K562 (cell line): ENCODE measurements at regions not wholly inside any gene's neighbourhood (a gene's known extent, or its start where the extent isn't known, plus 50 kb on each side); places are given as distances from the start of the nearest gene placed in this dataset.

Experiments used
- CTCF ChIP-seq, 3 experiments: IDR thresholded peaks in 2 of 3; conservative IDR thresholded peaks in 1 of 3; 2 replicates each; pipeline ENCODE4 v1.5.1; 2011 to 2012; ENCODE audit warnings: low read length in 3 of 3, mild to moderate bottlenecking in 3 of 3, control low read depth in 2 of 3, improper control_type of control experiment in 1 of 3, inconsistent platforms in 1 of 3, low read depth in 1 of 3, mixed read lengths in 1 of 3, moderate library complexity in 1 of 3; ENCODE audit not compliant: insufficient read depth in 2 of 3
- ERF ChIP-seq: fragments of 450-650 bp; formaldehyde crosslinking; IDR thresholded peaks from 2 replicates; pipeline ENCODE4 v1.4.0; 2020; ENCODE audit warnings: mild to moderate bottlenecking, mixed read lengths
- FOXA3 ChIP-seq, 2 experiments: fragments of 450-650 bp in 1 of 2; sonication (generic) in 1 of 2; formaldehyde crosslinking; IDR thresholded peaks in 1 of 2; conservative IDR thresholded peaks in 1 of 2; 2 replicates each; pipeline versions ENCODE4 v1.4.0 to v1.8.0; 2020 to 2022; ENCODE audit warnings: mild to moderate bottlenecking in 2 of 2, missing genetic modification reagents in 1 of 2
- KLF10 ChIP-seq: fragments of 250-450 bp; sonication (Bioruptor Pico); IDR thresholded peaks from 2 replicates; pipeline ENCODE4 v1.6.1; 2021; ENCODE audit warnings: matching md5 sums
- POU5F1 ChIP-seq: fragments of 150-350 bp; IDR thresholded peaks from 2 replicates; pipeline ENCODE4 v1.6.1; 2014; ENCODE audit warnings: borderline replicate concordance, low read length, low read depth, mild to moderate bottlenecking; ENCODE audit not compliant: partially characterized antibody
- RCOR1 ChIP-seq, 2 experiments: IDR thresholded peaks; 2 replicates each; pipeline ENCODE4 v1.6.1; 2012; ENCODE audit warnings: low read depth in 2 of 2, low read length in 2 of 2, borderline replicate concordance in 1 of 2, improper control_type of control experiment in 1 of 2
- ZC3H11A ChIP-seq: IDR thresholded peaks from 2 replicates; pipeline ENCODE4 v1.6.1; 2012; ENCODE audit warnings: low read depth, low read length, improper control_type of control experiment

GRCh38 chr6:167666571-167667203 lies 160.0 kb upstream of the AFDN start:
- TF ChIP-seq CTCF (IDR thresholded peaks at IDR 0.05 in 2 of 3, conservative IDR thresholded peaks at IDR 0.05 in 1 of 3; ENCODE audit: insufficient read depth in 2 of 3, low read depth in 1 of 3, low read length in 3 of 3) (no peak), FOXA3 (CRISPR knock-in tag; conservative IDR thresholded peaks at IDR 0.05 in 1 of 2, IDR thresholded peaks at IDR 0.05 in 1 of 2) (no peak), RCOR1 (IDR thresholded peaks at IDR 0.05; ENCODE audit: borderline replicate concordance in 1 of 2, low read depth in 2 of 2, low read length in 2 of 2) (no peak), KLF10 (CRISPR knock-in tag) (no peak), ERF (CRISPR knock-in tag) (no peak), POU5F1 (no peak), ZC3H11A (no peak)
